Trophoblast cell (in vitro differentiated cells and primary cell): ENCODE measurements at regions not wholly inside any gene's neighbourhood (a gene's known extent, or its start where the extent isn't known, plus 50 kb on each side); places are given as distances from the start of the nearest gene placed in this dataset.

Experiments used
- DNase-seq, 2 donors: peaks; one replicate each; pipeline ENCODE4 v3.0.0-alpha.2; 2016
- H2AFZ ChIP-seq: 2 replicates; pipeline ENCODE4 v1.6.1; 2013; ENCODE audit warnings: low read length, moderate library complexity, mild to moderate bottlenecking; ENCODE audit not compliant: insufficient read depth, poor library complexity
- H2AK5ac ChIP-seq: 2 replicates; pipeline ENCODE4 v1.6.1; 2013; ENCODE audit warnings: mild to moderate bottlenecking, low read length
- H2BK120ac ChIP-seq: 2 replicates; pipeline ENCODE4 v1.6.1; 2013; ENCODE audit warnings: low read length, mild to moderate bottlenecking, moderate library complexity; ENCODE audit not compliant: insufficient read depth, poor library complexity
- H2BK12ac ChIP-seq: 2 replicates; pipeline ENCODE4 v1.6.1; 2013; ENCODE audit warnings: mild to moderate bottlenecking, low read length, moderate library complexity
- H2BK5ac ChIP-seq: 2 replicates; pipeline ENCODE4 v1.6.1; 2013; ENCODE audit warnings: low read length, low read depth, moderate library complexity, mild to moderate bottlenecking; ENCODE audit not compliant: poor library complexity
- H3K14ac ChIP-seq: 2 replicates; pipeline ENCODE4 v1.6.1; 2013; ENCODE audit warnings: mild to moderate bottlenecking, low read length
- H3K18ac ChIP-seq: 2 replicates; pipeline ENCODE4 v1.6.1; 2013; ENCODE audit warnings: mild to moderate bottlenecking, low read length
- H3K23ac ChIP-seq: 2 replicates; pipeline ENCODE4 v1.6.1; 2013; ENCODE audit warnings: low read length
- H3K27ac ChIP-seq: 2 replicates; pipeline ENCODE4 v1.5.1; 2013; ENCODE audit warnings: low read depth, mild to moderate bottlenecking, inconsistent platforms, low read length, moderate library complexity
- H3K27me3 ChIP-seq: 2 replicates; pipeline ENCODE4 v1.6.1; 2013; ENCODE audit warnings: inconsistent platforms, mild to moderate bottlenecking, low read length, moderate library complexity; ENCODE audit not compliant: insufficient read depth
- H3K36me3 ChIP-seq, 2 experiments: 1 replicate in 1 of 2; 2 replicates in 1 of 2; pipeline ENCODE4 v1.6.1; 2013; ENCODE audit warnings: low read length in 2 of 2, mild to moderate bottlenecking in 2 of 2, moderate library complexity in 1 of 2; ENCODE audit not compliant: insufficient read depth in 2 of 2, control insufficient read depth in 1 of 2
- H3K4ac ChIP-seq: 2 replicates; pipeline ENCODE4 v1.6.1; 2013; ENCODE audit warnings: low read depth, mild to moderate bottlenecking, low read length, moderate library complexity
- H3K4me1 ChIP-seq, 2 experiments: 1 replicate in 1 of 2; 2 replicates in 1 of 2; pipeline ENCODE4 v1.6.1; 2013; ENCODE audit warnings: low read length in 2 of 2, mild to moderate bottlenecking in 2 of 2, moderate library complexity in 1 of 2; ENCODE audit not compliant: insufficient read depth in 2 of 2, control insufficient read depth in 1 of 2
- H3K4me2 ChIP-seq: 2 replicates; pipeline ENCODE4 v1.6.1; 2013; ENCODE audit warnings: inconsistent platforms, mild to moderate bottlenecking, low read length, moderate library complexity
- H3K4me3 ChIP-seq: 2 replicates; pipeline ENCODE4 v1.5.1; 2013; ENCODE audit warnings: mild to moderate bottlenecking, low read depth, low read length, inconsistent platforms
- H3K79me1 ChIP-seq: one replicate; pipeline ENCODE4 v1.6.1; 2013; ENCODE audit warnings: low read length
- H3K79me2 ChIP-seq: 2 replicates; pipeline ENCODE4 v1.6.1; 2013; ENCODE audit warnings: low read length, mild to moderate bottlenecking; ENCODE audit not compliant: control insufficient read depth, insufficient read depth, poor library complexity
- H3K9ac ChIP-seq: 2 replicates; pipeline ENCODE4 v1.6.1; 2013; ENCODE audit warnings: mild to moderate bottlenecking, low read length
- H3K9me3 ChIP-seq: 2 replicates; pipeline ENCODE4 v1.6.1; 2013; ENCODE audit warnings: low read depth, mild to moderate bottlenecking, control low read depth, inconsistent platforms, low read length; ENCODE audit not compliant: insufficient read depth
- H4K12ac ChIP-seq: 2 replicates; pipeline ENCODE4 v1.6.1; 2013; ENCODE audit warnings: low read depth, mild to moderate bottlenecking, low read length, moderate library complexity
- H4K8ac ChIP-seq: 2 replicates; pipeline ENCODE4 v1.6.1; 2013; ENCODE audit warnings: low read depth, mild to moderate bottlenecking, low read length, moderate library complexity
- H4K91ac ChIP-seq: one replicate; pipeline ENCODE4 v1.6.1; 2013; ENCODE audit warnings: low read depth, mild to moderate bottlenecking, low read length, moderate library complexity
- WGBS: extraction: QIAGEN DNeasy Blood & Tissue Kit; methylation state at CpG from one replicate; pipeline ENCODE4 v1.1.7; 2013; ENCODE audit warnings: missing lambda C conversion rate; ENCODE audit not compliant: insufficient read length, insufficient coverage; ENCODE audit errors: extremely low coverage; 5-methylcytosine and 5-hydroxymethylcytosine counted together

DNA sequence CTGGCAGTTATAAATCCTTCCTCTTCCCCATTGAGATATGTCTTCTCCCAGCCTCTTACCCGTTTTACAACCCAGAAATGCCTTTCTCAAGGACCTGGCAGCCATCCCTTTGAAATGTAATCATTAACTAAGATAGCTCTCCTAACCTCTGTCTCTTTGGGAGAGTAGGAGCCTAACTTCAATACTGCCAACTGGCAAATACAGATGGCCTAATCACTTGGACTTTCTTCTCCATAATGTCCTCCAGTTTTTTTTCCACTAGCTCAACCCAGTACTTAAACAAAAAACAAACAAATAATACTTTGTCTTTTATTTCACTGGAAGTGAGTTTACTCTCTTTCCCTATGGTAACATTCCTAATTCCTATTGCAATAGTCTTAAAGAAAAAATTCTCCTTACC is 1391.1 kb downstream of the SUCLG1 start:
- no peak overlapping the region for H3K23ac ChIP-seq
- no peak overlapping the region for H3K9ac ChIP-seq
- H4K91ac ChIP-seq = no peak overlapping the region
- H4K12ac ChIP-seq = no peak overlapping the region
- no peak overlapping the region for H4K8ac ChIP-seq
- H3K27ac ChIP-seq = no peak overlapping the region
- H2BK12ac ChIP-seq = no peak overlapping the region
- H3K27me3 ChIP-seq = no peaks in the 10 kb centered on the region
- H3K36me3 ChIP-seq = no peaks in the 10 kb centered on the region
- no peaks in the 10 kb centered on the region for H3K79me1 ChIP-seq
- H2BK5ac ChIP-seq = no peak overlapping the region
- no peak overlapping the region for H3K14ac ChIP-seq
- no CpG with 5 or more reads among the region's 1 CpG for WGBS
- no peaks in the 10 kb centered on the region for H3K79me2 ChIP-seq
- no peak for DNase-seq
- no peak overlapping the region for H2BK120ac ChIP-seq
- H2AFZ ChIP-seq = no peak overlapping the region
- H3K4me3 ChIP-seq = no peak overlapping the region
- H3K4me1 ChIP-seq = no peaks in the 10 kb centered on the region
- no peak overlapping the region for H3K4ac ChIP-seq
- H2AK5ac ChIP-seq = no peak overlapping the region
- H3K9me3 ChIP-seq = no peaks in the 10 kb centered on the region
- H3K4me2 ChIP-seq = no peak overlapping the region
- H3K18ac ChIP-seq = no peak overlapping the region

- Histone ChIP-seq H3K4me3 (no peak overlapping the region), H3K4me1 (no peaks in the 10 kb centered on the region), H2BK120ac (no peak overlapping the region), H3K27ac (no peak overlapping the region), H3K9ac (no peak overlapping the region), H3K4me2 (no peak overlapping the region), H3K36me3 (no peaks in the 10 kb centered on the region), H3K27me3 (no peaks in the 10 kb centered on the region), H4K12ac (no peak overlapping the region), H4K91ac (no peak overlapping the region), H2AFZ (no peak overlapping the region), H3K4ac (no peak overlapping the region), H2AK5ac (no peak overlapping the region), H4K8ac (no peak overlapping the region), H3K9me3 (no peaks in the 10 kb centered on the region), H3K79me1 (no peaks in the 10 kb centered on the region), H2BK12ac (no peak overlapping the region), H2BK5ac (no peak overlapping the region), H3K79me2 (no peaks in the 10 kb centered on the region), H3K14ac (no peak overlapping the region), H3K18ac (no peak overlapping the region), H3K23ac (no peak overlapping the region)
- no peak for DNase-seq
- no CpG with 5 or more reads among the region's 1 CpG for WGBS
Measured at GRCh38 chr2:83063933-83064332, 1395.1 kb downstream of the SUCLG1 start.

GRCh38 chr2:83063511-83063910 is 1395.6 kb downstream of the SUCLG1 start:
- WGBS = no CpG with 5 or more reads among the region's 5 CpGs
- no peak overlapping the region for H2AFZ ChIP-seq

GRCh38 chr2:83058683-83059082 is 1400.4 kb downstream of the SUCLG1 start:
- Histone ChIP-seq H2AK5ac (no peak overlapping the region), H3K9ac (no peak overlapping the region), H3K4me3 (no peak overlapping the region), H3K27me3 (no peaks in the 10 kb centered on the region), H3K79me1 (no peaks in the 10 kb centered on the region), H3K36me3 (no peaks in the 10 kb centered on the region), H2BK12ac (no peak overlapping the region), H2BK5ac (no peak overlapping the region), H2AFZ (no peak overlapping the region), H3K9me3 (no peaks in the 10 kb centered on the region), H4K8ac (no peak overlapping the region), H2BK120ac (no peak overlapping the region), H4K12ac (no peak overlapping the region), H3K23ac (no peak overlapping the region), H3K4ac (no peak overlapping the region), H3K4me1 (no peaks in the 10 kb centered on the region), H3K79me2 (no peaks in the 10 kb centered on the region), H3K14ac (no peak overlapping the region), H4K91ac (no peak overlapping the region), H3K27ac (no peak overlapping the region), H3K18ac (no peak overlapping the region), H3K4me2 (no peak overlapping the region)
- no CpG with 5 or more reads among the region's 2 CpGs for WGBS
- DNase-seq = no peak

More at GRCh38 chr2:83063511-83063910, 1395.6 kb downstream of the SUCLG1 start:
- Histone ChIP-seq H2BK12ac (no peak overlapping the region), H3K27ac (no peak overlapping the region), H4K12ac (no peak overlapping the region), H3K9me3 (no peaks in the 10 kb centered on the region), H3K36me3 (no peaks in the 10 kb centered on the region), H3K14ac (no peak overlapping the region), H3K23ac (no peak overlapping the region), H4K8ac (no peak overlapping the region), H2AK5ac (no peak overlapping the region), H3K4ac (no peak overlapping the region), H2BK5ac (no peak overlapping the region), H2BK120ac (no peak overlapping the region), H3K9ac (no peak overlapping the region), H3K4me1 (no peaks in the 10 kb centered on the region), H3K4me2 (no peak overlapping the region), H3K4me3 (no peak overlapping the region), H3K27me3 (no peaks in the 10 kb centered on the region), H3K18ac (no peak overlapping the region), H4K91ac (no peak overlapping the region), H3K79me1 (no peaks in the 10 kb centered on the region), H3K79me2 (no peaks in the 10 kb centered on the region)
- no peak for DNase-seq
